GM23248 (cell line): ENCODE measurements at regions not wholly inside any gene's neighbourhood (a gene's known extent, or its start where the extent isn't known, plus 50 kb on each side); places are given as distances from the start of the nearest gene placed in this dataset.

Experiments used
- DNase-seq: peaks from one replicate; pipeline ENCODE4 v3.0.0-alpha.2; 2015
- H2AFZ ChIP-seq: fragments of 200-600 bp; sonication (generic); 2 replicates; pipeline ENCODE4 v1.6.1; 2016; ENCODE audit warnings: antibody characterized with exemption
- H3F3A ChIP-seq: fragments of 200-600 bp; sonication (generic); 2 replicates; pipeline ENCODE4 v1.6.1; 2016; ENCODE audit warnings: mild to moderate bottlenecking, antibody characterized with exemption, mixed run types; ENCODE audit not compliant: insufficient read depth
- H3K27ac ChIP-seq: fragments of 200-600 bp; sonication (generic); 2 replicates; pipeline ENCODE4 v1.5.1; 2016; ENCODE audit warnings: mild to moderate bottlenecking
- H3K27me3 ChIP-seq: fragments of 200-600 bp; sonication (generic); replicated peaks from 2 replicates; pipeline ENCODE4 v1.6.1; 2016; ENCODE audit warnings: mild to moderate bottlenecking; ENCODE audit not compliant: insufficient read depth
- H3K36me3 ChIP-seq: fragments of 200-600 bp; sonication (generic); 2 replicates; pipeline ENCODE4 v1.6.1; 2016; ENCODE audit warnings: low read depth, mild to moderate bottlenecking
- H3K4me1 ChIP-seq: fragments of 200-600 bp; sonication (generic); 2 replicates; pipeline ENCODE4 v1.6.1; 2016; ENCODE audit warnings: mild to moderate bottlenecking; ENCODE audit not compliant: insufficient read depth
- H3K4me2 ChIP-seq: fragments of 200-600 bp; sonication (generic); one replicate; pipeline ENCODE4 v1.6.1; 2016; ENCODE audit warnings: mild to moderate bottlenecking; ENCODE audit not compliant: unreplicated experiment
- H3K4me3 ChIP-seq: fragments of 200-600 bp; sonication (generic); 2 replicates; pipeline ENCODE4 v1.5.1; 2016; ENCODE audit warnings: mild to moderate bottlenecking
- H3K79me2 ChIP-seq: fragments of 200-600 bp; sonication (generic); 2 replicates; pipeline ENCODE4 v1.6.1; 2016; ENCODE audit warnings: mild to moderate bottlenecking; ENCODE audit not compliant: insufficient read depth
- H3K9ac ChIP-seq: fragments of 200-600 bp; sonication (generic); 2 replicates; pipeline ENCODE4 v1.6.1; 2016; ENCODE audit warnings: mild to moderate bottlenecking
- H3K9me2 ChIP-seq: fragments of 200-600 bp; sonication (generic); 2 replicates; pipeline ENCODE4 v1.6.1; 2016; ENCODE audit warnings: mixed run types, mild to moderate bottlenecking, moderate library complexity; ENCODE audit not compliant: insufficient read depth
- H3K9me3 ChIP-seq: fragments of 200-600 bp; sonication (generic); one replicate; pipeline ENCODE4 v1.6.1; 2017; ENCODE audit warnings: low read depth
- H4K20me1 ChIP-seq: fragments of 200-600 bp; sonication (generic); 2 replicates; pipeline ENCODE4 v1.6.0; 2016; ENCODE audit not compliant: insufficient read depth
- EZH2 ChIP-seq: fragments of 200-600 bp; sonication (generic); IDR thresholded peaks from 2 replicates; pipeline ENCODE4 v1.6.1; 2018; ENCODE audit warnings: antibody characterized with exemption, mild to moderate bottlenecking; ENCODE audit not compliant: insufficient read depth, poor library complexity, severe bottlenecking
- EZH2phosphoT487 ChIP-seq: fragments of 200-600 bp; sonication (generic); IDR thresholded peaks from 2 replicates; pipeline ENCODE4 v1.6.1; 2018; ENCODE audit warnings: antibody characterized with exemption, moderate library complexity, mild to moderate bottlenecking, low read depth; ENCODE audit not compliant: insufficient read depth
- WGBS, 2 experiments: methylation state at CpG; one replicate each; pipeline ENCODE4 v1.1.6; 2015 to 2017; ENCODE audit warnings: low lambda C conversion rate in 2 of 2, low coverage in 1 of 2; ENCODE audit errors: missing lambda C conversion rate in 2 of 2; 5-methylcytosine and 5-hydroxymethylcytosine counted together
- in situ Hi-C: fragments of 300-500 bp; cut with MboI; formaldehyde crosslinking; loops from 2 replicates; pipeline ENCODE4 v1.15.0; 2020

DNA sequence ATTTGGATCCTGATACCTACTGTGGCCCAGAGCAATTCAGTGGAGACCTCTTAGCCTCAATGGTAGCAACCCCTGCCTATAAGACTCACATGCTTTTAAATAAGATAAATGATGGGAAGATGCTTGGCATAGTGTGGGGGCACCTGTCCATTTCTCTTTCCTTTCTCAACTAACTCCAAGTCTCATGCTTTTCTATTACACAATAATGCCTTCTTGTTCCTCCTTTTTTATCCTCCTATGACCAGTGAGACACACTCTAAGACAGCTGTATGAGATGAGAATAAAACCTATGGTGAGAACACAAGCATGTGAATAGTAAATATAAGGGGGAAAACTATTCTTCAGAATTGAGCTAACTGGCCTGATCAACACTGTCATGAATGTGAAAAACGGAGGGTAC lies 147.0 kb upstream of the STXBP5 start:
- Histone ChIP-seq H4K20me1 (no peaks in the 10 kb centered on the region), H3K27ac (no peak overlapping the region), H3K9me2 (no peaks in the 10 kb centered on the region), H3K9ac (no peak overlapping the region), H3K79me2 (no peaks in the 10 kb centered on the region), H3K27me3 (no peaks in the 10 kb centered on the region), H3K4me1 (no peaks in the 10 kb centered on the region), H3K9me3 (no peaks in the 10 kb centered on the region), H3F3A (no peaks in the 10 kb centered on the region), H3K4me2 (no peak overlapping the region), H3K4me3 (no peak overlapping the region), H3K36me3 (no peaks in the 10 kb centered on the region), H2AFZ (no peak overlapping the region)
- no peak for TF ChIP-seq EZH2phosphoT487
- TF ChIP-seq EZH2, result no peak
- 35 to 50% methylated on average over 1 of the region's 1 CpG for WGBS, 2 experiments
- in situ Hi-C loops, result no loop called here
- no peak for DNase-seq

DNA sequence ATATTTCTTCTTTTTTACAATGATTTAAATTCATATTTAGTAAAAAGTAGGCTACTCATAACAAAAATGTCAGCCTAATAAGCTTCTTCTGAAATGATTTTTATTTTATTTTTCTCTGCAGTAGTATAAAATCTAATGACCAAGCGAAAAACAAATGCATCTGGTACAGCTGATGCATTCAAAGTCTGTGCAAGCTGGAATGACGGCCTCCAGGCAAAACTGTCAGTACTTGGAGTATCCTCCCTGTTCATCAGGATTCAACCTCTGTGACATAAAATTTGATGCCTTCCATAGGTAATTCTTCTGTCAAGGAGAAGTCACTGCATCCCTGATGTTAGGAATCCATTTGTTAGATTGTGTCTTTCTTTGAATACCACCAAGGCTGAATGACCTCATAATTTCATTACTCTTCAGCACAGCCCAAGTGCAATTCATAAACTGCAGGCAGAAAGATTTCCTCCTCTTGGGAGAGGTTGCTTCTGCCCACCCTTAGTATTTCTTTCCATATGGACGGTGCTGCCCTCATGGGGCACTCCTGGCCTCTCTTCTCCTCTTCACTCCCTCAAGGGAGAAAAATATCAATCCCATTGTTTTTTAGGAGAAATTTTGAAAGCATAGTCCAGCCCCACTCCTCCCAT lies 146.4 kb upstream of the STXBP5 start:
- in situ Hi-C loops, result no loop called here
- Histone ChIP-seq H2AFZ (no peak overlapping the region), H3K79me2 (no peaks in the 10 kb centered on the region), H3K4me2 (no peak overlapping the region), H3K27ac (no peak overlapping the region), H3K4me3 (no peak overlapping the region), H3K9ac (no peak overlapping the region), H3K9me3 (no peaks in the 10 kb centered on the region), H3F3A (no peaks in the 10 kb centered on the region), H3K9me2 (no peaks in the 10 kb centered on the region), H4K20me1 (no peaks in the 10 kb centered on the region), H3K27me3 (no peaks in the 10 kb centered on the region), H3K4me1 (no peaks in the 10 kb centered on the region), H3K36me3 (no peaks in the 10 kb centered on the region)
- TF ChIP-seq EZH2, result no peak
- no peak for TF ChIP-seq EZH2phosphoT487
- WGBS, 2 experiments, result 75% methylated on average over 3 of the region's 3 CpGs
- DNase-seq, result no peak

DNA sequence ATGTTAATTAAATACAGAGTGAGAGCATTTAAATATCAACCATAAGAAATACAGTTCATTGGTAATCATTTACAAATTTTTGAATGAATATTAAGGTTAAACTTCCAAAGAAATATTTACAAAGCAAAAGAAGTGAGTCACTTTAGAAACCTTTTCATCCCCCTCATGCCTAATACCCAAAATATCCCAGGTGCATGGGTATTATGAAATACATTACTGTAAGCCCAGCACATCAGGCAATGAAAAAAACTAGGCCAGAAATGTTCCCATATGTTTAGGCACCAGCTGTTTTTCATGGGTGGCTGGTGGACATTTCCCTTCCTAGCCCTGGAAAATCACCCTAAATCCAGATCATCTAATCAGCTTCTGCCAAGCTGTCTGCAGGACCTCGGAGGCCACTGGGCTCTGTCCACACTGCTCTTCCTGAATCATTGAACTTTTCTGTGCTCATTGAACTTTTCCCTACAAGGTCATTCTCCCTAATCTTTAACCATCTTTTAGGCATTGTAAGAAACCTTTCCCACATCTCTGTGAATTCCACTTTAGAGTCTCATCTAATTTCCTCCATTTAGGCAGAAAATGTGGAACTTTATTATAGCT lies 145.3 kb upstream of the STXBP5 start:
- no peak overlapping the region for H2AFZ ChIP-seq
- WGBS, 2 experiments, result 30 to 59% methylated on average over 1 of the region's 1 CpG
- H3K9me2 ChIP-seq, result no peaks in the 10 kb centered on the region
- H3K4me2 ChIP-seq, result no peak overlapping the region
- H3K36me3 ChIP-seq, result no peaks in the 10 kb centered on the region
- TF ChIP-seq EZH2 (no peak), EZH2phosphoT487 (no peak)
- H3K9ac ChIP-seq, result no peak overlapping the region
- H3K27ac ChIP-seq, result no peak overlapping the region
- no peaks in the 10 kb centered on the region for H4K20me1 ChIP-seq
- in situ Hi-C loops, result no loop called here
- H3K4me1 ChIP-seq, result peaks cover 10% of the 10 kb centered on the region
- H3K27me3 ChIP-seq, result no peaks in the 10 kb centered on the region
- H3K9me3 ChIP-seq, result no peaks in the 10 kb centered on the region
- H3F3A ChIP-seq, result peaks cover 10% of the 10 kb centered on the region
- no peaks in the 10 kb centered on the region for H3K79me2 ChIP-seq
- peak; percentile 6 for DNase-seq
- H3K4me3 ChIP-seq, result no peak overlapping the region

DNA sequence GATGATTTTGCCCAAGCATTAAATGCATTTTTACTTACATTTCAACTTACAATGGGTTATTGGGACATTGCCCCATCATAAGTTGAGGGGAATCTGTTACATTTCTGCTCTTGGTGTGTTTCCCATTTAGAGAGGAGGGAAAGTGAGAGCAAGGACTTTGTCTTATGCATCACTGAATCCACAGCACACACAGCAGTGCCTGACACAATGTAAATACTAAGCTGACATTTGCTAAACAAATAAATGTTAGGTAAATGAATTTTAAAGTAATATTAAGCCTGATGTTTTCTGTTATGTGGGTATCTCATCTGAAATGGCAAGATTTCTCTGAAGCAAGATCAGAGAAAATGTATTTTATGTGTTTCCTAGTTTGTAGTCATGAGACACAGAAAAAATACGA lies 143.6 kb upstream of the STXBP5 start:
- H3K4me3 ChIP-seq, result no peak overlapping the region
- no peaks in the 10 kb centered on the region for H3K36me3 ChIP-seq
- in situ Hi-C loops, result no loop called here
- H2AFZ ChIP-seq, result no peak overlapping the region
- no peaks in the 10 kb centered on the region for H3K79me2 ChIP-seq
- no peaks in the 10 kb centered on the region; the same call in 1 of the 2 replicates for H3K9me2 ChIP-seq
- H4K20me1 ChIP-seq, result no peaks in the 10 kb centered on the region
- peaks cover 14% of the 10 kb centered on the region for H3K4me1 ChIP-seq
- TF ChIP-seq EZH2 (no peak), EZH2phosphoT487 (no peak)
- no peak overlapping the region for H3K27ac ChIP-seq
- no peak for DNase-seq
- no peaks in the 10 kb centered on the region for H3K9me3 ChIP-seq
- H3K27me3 ChIP-seq, result no peaks in the 10 kb centered on the region
- H3F3A ChIP-seq, result peaks cover 20% of the 10 kb centered on the region
- H3K9ac ChIP-seq, result no peak overlapping the region
- WGBS, 2 experiments, result 66 to 68% methylated on average over 1 of the region's 1 CpG
- H3K4me2 ChIP-seq, result no peak overlapping the region
